ENCODE measurements at regions not wholly inside any gene's neighbourhood (a gene's known extent, or its start where the extent isn't known, plus 50 kb on each side); places are given as distances from the start of the nearest gene placed in this dataset.

DNA sequence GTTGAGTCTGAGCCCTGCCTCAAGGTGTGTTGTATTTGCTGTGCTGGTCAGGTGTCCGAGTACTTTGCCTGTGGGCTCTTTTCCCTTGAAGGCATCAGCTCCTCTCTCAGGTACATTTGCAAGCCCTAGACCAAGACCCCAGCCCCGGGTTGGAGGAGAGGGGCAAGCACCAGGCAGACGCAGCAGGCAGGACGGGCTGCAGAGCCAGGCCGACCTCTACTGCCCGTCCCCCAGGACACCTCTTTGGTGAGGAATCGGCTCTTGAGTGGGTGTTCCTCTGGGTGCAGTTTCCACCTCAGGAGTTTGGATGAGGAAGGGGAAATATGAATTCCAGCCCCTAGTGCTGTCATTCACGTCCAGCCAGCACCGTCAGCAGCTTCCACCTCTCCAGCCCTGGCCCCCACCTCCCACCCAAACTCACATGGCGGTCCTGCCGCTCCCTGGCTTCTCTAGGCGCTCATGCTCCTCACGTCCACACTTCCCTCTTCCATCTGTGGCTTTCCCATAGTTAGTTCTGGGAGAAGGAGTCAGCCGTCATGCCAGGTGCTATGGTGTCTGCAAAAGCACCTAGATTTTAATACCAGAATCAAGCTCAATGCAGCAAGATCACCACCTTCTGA is 183.9 kb downstream of the DLL1 start (continued):
- TF ChIP-seq, protein P1, sequence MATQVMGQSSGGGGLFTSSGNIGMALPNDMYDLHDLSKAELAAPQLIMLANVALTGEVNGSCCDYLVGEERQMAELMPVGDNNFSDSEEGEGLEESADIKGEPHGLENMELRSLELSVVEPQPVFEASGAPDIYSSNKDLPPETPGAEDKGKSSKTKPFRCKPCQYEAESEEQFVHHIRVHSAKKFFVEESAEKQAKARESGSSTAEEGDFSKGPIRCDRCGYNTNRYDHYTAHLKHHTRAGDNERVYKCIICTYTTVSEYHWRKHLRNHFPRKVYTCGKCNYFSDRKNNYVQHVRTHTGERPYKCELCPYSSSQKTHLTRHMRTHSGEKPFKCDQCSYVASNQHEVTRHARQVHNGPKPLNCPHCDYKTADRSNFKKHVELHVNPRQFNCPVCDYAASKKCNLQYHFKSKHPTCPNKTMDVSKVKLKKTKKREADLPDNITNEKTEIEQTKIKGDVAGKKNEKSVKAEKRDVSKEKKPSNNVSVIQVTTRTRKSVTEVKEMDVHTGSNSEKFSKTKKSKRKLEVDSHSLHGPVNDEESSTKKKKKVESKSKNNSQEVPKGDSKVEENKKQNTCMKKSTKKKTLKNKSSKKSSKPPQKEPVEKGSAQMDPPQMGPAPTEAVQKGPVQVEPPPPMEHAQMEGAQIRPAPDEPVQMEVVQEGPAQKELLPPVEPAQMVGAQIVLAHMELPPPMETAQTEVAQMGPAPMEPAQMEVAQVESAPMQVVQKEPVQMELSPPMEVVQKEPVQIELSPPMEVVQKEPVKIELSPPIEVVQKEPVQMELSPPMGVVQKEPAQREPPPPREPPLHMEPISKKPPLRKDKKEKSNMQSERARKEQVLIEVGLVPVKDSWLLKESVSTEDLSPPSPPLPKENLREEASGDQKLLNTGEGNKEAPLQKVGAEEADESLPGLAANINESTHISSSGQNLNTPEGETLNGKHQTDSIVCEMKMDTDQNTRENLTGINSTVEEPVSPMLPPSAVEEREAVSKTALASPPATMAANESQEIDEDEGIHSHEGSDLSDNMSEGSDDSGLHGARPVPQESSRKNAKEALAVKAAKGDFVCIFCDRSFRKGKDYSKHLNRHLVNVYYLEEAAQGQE (IDR thresholded peaks at IDR 0.05; ENCODE audit: unreplicated experiment) = no peak
- TF ChIP-seq EZH2 (IDR thresholded peaks at IDR 0.05; ENCODE audit: low read depth, unreplicated experiment) = no peak

DNA sequence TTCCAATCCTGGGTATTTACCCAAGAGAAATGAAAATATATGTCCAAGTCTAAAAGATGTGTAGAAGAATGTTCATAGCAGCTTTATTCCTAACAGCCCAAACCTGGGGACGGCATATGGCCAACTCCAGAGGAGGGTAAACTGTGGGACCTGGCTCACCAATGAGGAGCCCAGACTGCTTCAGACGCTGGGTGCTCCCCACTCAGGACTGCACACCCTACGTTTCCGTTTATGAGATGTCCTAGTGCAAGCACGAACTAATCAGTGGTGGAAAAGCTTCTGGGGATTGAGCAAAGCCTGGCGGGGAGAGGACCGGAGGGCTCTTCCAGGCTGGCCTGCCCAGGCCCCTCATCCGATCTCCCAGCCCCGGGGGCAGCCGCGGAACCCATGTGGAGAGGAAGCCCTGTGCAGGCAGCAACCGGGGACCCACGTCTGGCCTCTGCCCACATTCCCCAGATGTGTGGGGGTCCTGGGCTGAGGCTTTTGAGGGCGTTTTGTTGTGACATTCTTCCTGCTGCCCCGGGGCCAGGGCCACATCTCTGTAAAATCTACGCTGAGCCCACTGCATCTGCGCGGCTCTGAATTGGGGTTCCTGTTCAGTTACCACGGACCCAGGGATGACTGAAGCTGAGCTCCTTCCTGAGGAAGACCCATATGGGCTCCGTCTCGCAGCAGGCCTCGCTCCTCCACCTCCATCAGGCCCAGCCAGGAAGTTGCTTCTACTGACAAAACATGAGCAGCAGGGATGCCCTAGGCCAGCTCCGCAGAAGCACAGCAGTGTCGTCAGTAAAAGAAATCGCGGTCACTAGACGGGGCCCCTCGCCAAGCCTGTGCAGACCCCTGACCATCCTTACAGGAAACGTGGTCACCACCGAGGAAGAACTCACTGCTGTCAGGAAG is 188.0 kb downstream of the DLL1 start:
- Histone ChIP-seq H3K4me3 (no peak overlapping the region), H3F3A (replicated peaks; ENCODE audit: low read depth) (no peaks in the 10 kb centered on the region), H3K9me2 (ENCODE audit: insufficient read depth) (0 out of 2 replicates have a peak, but pooled peaks cover 3% of the 10 kb centered on the region), H4K20me1 (replicated peaks; ENCODE audit: insufficient read depth) (no peaks in the 10 kb centered on the region), H3K4me1 (ENCODE audit: insufficient read depth) (no peaks in the 10 kb centered on the region), H3K36me3 (ENCODE audit: insufficient read depth) (no peaks in the 10 kb centered on the region), H3K79me2 (replicated peaks; ENCODE audit: insufficient read depth) (no peaks in the 10 kb centered on the region), H3K27me3 (ENCODE audit: insufficient read depth) (no peaks in the 10 kb centered on the region), H3K4me2 (no peak overlapping the region), H3K27ac (ENCODE audit: low read depth) (no peak overlapping the region), H2AFZ (no peak overlapping the region)
- Mint-ChIP-seq H3K4me3 (no peak overlapping the region), H3K27ac (no peak overlapping the region), H3K9me3 (peaks cover 12% of the 10 kb centered on the region), H3K4me1 (peaks cover 5% of the 10 kb centered on the region; the same call in 2 of the 3 replicates), H3K27me3 (ENCODE audit: insufficient read depth, low read depth, poor library complexity) (peaks cover 14% of the 10 kb centered on the region), H3K36me3 (ENCODE audit: low read depth) (no peaks in the 10 kb centered on the region)
- DNase-seq (ENCODE audit: low spot score) (no peak), ATAC-seq (no peak)
- TF ChIP-seq JUNB (IDR thresholded peaks at IDR 0.05; ENCODE audit: unreplicated experiment) (no peak), CREB1 (CRISPR knock-in tag; IDR thresholded peaks at IDR 0.05; ENCODE audit: low read depth) (no peak), POLR2AphosphoS5 (IDR thresholded peaks at IDR 0.05; ENCODE audit: low read depth) (no peak), EZH2 (IDR thresholded peaks at IDR 0.05; ENCODE audit: low read depth, unreplicated experiment) (no peak), NANOG (IDR thresholded peaks at IDR 0.05; ENCODE audit: borderline replicate concordance) (no peak), ZNF331 (CRISPR knock-in tag; IDR thresholded peaks at IDR 0.05; ENCODE audit: low read depth) (no peak), ZNF114 (CRISPR knock-in tag; IDR thresholded peaks at IDR 0.05) (no peak), EZH2phosphoT487 (IDR thresholded peaks at IDR 0.05; ENCODE audit: unreplicated experiment) (no peak), STAT1 (IDR thresholded peaks at IDR 0.05; ENCODE audit: unreplicated experiment) (no peak)
- TF ChIP-seq, protein P2, sequence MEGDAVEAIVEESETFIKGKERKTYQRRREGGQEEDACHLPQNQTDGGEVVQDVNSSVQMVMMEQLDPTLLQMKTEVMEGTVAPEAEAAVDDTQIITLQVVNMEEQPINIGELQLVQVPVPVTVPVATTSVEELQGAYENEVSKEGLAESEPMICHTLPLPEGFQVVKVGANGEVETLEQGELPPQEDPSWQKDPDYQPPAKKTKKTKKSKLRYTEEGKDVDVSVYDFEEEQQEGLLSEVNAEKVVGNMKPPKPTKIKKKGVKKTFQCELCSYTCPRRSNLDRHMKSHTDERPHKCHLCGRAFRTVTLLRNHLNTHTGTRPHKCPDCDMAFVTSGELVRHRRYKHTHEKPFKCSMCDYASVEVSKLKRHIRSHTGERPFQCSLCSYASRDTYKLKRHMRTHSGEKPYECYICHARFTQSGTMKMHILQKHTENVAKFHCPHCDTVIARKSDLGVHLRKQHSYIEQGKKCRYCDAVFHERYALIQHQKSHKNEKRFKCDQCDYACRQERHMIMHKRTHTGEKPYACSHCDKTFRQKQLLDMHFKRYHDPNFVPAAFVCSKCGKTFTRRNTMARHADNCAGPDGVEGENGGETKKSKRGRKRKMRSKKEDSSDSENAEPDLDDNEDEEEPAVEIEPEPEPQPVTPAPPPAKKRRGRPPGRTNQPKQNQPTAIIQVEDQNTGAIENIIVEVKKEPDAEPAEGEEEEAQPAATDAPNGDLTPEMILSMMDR (conservative IDR thresholded peaks at IDR 0.05; ENCODE audit: low read depth in 2 of 2) = no peak
- TF ChIP-seq, protein P3, sequence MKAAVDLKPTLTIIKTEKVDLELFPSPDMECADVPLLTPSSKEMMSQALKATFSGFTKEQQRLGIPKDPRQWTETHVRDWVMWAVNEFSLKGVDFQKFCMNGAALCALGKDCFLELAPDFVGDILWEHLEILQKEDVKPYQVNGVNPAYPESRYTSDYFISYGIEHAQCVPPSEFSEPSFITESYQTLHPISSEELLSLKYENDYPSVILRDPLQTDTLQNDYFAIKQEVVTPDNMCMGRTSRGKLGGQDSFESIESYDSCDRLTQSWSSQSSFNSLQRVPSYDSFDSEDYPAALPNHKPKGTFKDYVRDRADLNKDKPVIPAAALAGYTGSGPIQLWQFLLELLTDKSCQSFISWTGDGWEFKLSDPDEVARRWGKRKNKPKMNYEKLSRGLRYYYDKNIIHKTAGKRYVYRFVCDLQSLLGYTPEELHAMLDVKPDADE (IDR thresholded peaks at IDR 0.05) = no peak

All from GM23338 (cell line).